ENCODE measurements at regions not wholly inside any gene's neighbourhood (a gene's known extent, or its start where the extent isn't known, plus 50 kb on each side); places are given as distances from the start of the nearest gene placed in this dataset.

DNA sequence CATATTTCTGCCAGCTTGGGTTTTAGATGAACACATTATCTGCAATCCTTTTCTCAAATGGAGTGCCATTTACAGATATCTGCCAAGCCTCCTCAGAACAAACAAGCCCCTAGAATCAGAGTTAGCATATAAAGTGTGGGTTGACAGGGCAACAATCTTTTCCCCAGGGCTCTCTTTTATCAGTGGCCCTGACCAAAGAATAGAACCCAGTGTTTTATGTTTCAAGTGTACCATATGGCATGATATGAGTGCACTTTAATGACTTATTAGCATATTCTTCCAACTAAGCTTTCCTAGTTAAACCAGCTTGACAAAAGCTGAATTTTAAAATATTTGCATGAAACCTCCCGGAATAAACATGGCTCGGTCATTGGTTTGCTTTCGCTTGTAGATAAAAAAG lies 57.3 kb downstream of the EVX1 start:
- no peak for DNase-seq

GRCh38 chr7:27300421-27300820 lies 57.8 kb downstream of the EVX1 start:
- no peak for DNase-seq

- DNase-seq = no peak
These were observed 60.0 kb downstream of the EVX1 start for GRCh38 chr7:27302590-27302989.

DNA sequence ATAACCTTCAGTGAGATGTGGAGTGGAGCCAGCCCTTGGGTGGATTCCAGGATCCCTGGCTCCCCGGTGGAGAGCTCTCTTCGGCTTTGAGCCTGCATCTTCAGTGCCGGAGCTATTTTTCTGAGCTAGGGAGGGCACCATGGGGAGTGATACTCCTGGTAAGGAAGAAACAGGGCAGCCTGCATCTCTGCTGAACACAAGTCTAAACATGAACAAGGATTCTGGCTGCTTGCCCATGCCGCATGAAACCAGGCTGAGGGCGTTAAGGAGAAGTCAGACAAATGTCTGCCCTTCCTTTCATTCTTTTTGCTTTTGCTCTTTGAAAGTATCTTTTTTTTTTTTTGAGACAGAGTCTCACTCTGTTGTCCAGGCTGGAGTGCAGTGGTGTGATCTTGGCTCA lies 60.4 kb downstream of the EVX1 start:
- DNase-seq = no peak

DNA sequence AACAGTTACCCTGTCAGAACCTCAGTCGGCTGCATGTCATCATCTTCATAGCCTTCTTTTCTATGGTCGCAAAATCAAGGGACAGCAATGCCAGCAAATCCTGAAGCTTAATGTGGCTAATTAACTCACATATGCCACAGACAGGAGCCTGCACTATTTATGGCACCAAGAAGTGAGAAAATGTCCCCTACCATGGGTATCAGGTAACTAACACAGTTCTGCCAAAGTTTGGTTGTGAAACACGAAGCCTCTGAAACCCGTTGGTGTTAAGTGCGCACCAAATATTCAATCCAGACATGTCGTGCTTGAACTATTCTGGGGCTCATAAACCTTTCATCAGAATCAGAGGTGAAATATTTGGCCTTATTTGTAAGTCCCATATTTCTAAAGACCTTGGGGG lies 63.3 kb downstream of the EVX1 start:
- DNase-seq = no peak

- DNase-seq = no peak
These were observed 70.2 kb downstream of the EVX1 start for GRCh38 chr7:27312820-27313219.

DNA sequence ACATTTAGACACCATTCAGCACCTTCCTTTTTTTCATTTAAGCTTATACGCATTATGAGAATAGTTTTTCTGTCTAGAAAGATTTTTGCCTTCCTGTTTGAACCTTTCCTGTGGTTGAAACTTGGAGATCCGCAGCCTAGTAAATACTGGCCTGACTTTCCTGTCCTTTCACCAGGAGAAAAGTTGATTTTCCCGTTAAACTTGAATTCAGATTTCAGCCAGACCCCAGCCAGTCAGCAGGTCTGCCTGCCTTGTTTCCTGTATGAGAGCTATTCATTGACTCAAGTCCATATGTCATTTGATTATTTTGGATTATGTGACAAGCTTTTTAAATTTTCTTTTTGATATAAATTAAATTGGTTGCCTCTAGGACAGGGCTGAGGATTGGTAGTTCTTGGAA lies 71.5 kb downstream of the EVX1 start:
- DNase-seq = no peak

GRCh38 chr7:27315066-27315465 lies 72.5 kb downstream of the EVX1 start:
- DNase-seq = no peak

GRCh38 chr7:27316311-27316710 lies 73.7 kb downstream of the EVX1 start:
- no peak for DNase-seq

DNA sequence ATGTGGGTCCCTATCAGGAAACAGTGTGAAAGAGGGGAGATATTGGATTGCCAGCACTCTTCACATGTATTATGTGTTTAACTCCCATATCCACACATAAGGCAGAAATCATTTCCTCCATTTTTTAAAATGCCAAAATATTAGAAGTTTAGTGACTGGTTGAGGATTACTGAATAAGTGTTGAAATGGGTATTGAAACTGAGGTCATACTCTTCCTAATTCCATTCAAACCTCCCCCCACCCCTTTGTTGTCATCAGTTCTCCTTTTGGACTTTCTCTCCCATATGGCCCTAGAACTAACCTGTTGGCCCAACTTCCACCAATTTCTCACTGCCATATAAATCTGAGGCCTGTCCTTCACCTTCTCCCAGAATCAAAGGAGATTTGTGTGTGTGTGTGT lies 81.6 kb downstream of the EVX1 start:
- DNase-seq = no peak

GRCh38 chr7:27329909-27330308 lies 87.3 kb downstream of the EVX1 start:
- DNase-seq = no peak

DNA sequence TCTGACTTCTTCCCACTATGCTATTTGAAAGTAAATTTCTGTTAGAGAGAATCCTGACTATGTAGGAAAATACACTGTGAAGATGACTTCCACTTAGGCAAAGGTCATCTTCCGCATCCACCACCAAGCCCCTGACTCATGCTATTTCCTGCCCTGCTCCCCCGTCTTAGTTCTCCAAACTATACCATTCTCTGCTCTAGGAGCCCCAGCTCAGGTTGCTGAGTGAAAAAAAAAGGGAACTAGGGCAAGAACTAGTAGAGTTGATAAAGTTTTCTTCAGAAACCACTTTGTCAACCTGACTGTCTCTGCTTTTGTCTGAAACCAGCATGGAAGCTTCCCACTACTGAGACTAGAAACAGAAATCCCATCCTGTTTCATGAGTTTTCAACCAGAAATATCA lies 96.9 kb downstream of the EVX1 start:
- peak; percentile 71 for DNase-seq

DNA sequence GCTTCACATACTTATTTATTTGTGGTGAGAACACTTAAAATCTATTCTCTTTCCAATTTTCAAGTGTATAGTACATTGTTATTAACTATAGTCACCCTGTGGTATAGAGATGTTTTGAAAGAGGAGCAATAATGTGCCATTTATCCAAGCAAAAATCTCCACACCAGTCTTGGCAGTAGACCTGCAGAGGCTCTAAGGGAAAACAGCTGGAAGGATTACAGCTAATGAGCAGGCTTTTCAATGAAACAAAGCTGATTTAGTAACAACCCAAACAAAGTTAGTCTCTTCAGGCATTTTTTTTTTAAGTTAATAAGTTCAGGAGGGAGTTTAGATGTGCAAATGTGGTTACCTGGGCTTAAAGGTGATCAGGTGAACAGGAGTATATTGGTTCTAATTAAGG lies 101.9 kb downstream of the EVX1 start:
- DNase-seq = no peak

- DNase-seq = peak; percentile 30
These were observed 102.7 kb downstream of the EVX1 start for GRCh38 chr7:27345164-27345887.

- peak; percentile 12 for DNase-seq
These were observed 103.4 kb downstream of the EVX1 start for GRCh38 chr7:27345997-27346396.

DNA sequence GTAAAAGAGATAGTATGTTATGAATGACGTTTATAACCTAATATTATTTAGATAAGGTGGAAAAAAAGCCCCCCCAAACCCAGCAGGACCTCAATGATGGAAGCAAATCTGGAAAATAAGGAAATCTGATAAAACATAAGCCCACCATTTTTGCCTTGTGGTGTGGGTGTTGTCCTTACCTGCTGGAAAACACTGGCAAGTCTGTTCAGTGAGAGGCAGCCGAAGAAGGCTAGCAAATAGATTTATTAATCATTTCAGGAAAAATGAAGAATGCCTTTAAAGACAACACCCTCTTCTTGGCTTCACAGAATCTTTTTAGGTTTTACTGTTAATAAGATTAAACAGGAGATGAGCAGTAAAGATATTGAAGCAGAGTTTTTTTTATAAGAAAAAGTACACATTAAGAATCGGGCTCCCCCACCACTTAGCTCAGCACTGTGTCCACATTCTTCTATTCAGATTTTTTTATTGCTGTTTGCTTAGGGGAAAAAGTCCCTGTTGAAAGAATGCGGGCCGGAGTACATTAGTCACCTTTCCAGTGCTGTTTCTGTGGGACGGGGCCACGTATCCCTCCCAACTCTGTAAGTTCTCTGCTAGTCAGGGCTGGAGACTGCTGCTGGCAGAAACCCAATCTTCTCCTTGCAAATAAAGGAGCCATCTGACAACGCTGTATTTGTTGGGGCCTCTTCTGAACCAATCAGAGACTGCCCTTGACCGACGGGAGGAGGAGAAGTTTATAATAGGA lies 104.1 kb downstream of the EVX1 start:
- DNase-seq = no peak

GRCh38 chr7:27347276-27347640 lies 104.7 kb downstream of the EVX1 start:
- no peak for DNase-seq

DNA sequence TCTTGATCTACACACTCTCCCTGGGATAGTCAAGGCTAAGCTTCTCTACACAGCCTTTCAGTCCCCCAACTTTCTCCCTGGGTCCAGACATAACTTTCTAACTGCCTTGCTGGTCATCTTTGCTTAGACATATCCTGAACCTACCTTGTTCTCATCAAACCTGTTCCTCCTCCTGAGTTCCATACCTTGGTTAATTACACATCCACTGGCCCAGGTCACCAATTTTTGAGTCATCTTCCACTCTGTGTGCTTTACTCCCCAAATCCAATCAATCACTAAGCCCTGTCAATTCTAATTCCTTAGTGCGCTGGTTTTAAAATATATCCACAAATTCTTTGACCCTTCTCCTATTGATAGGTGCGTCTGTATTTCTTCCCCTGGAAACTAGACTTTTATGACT lies 107.0 kb downstream of the EVX1 start:
- DNase-seq = no peak

- no peak for DNase-seq
These were observed 108.5 kb downstream of the EVX1 start for GRCh38 chr7:27351137-27351536.

GRCh38 chr7:27351786-27352185 lies 109.2 kb downstream of the EVX1 start:
- DNase-seq = no peak

DNA sequence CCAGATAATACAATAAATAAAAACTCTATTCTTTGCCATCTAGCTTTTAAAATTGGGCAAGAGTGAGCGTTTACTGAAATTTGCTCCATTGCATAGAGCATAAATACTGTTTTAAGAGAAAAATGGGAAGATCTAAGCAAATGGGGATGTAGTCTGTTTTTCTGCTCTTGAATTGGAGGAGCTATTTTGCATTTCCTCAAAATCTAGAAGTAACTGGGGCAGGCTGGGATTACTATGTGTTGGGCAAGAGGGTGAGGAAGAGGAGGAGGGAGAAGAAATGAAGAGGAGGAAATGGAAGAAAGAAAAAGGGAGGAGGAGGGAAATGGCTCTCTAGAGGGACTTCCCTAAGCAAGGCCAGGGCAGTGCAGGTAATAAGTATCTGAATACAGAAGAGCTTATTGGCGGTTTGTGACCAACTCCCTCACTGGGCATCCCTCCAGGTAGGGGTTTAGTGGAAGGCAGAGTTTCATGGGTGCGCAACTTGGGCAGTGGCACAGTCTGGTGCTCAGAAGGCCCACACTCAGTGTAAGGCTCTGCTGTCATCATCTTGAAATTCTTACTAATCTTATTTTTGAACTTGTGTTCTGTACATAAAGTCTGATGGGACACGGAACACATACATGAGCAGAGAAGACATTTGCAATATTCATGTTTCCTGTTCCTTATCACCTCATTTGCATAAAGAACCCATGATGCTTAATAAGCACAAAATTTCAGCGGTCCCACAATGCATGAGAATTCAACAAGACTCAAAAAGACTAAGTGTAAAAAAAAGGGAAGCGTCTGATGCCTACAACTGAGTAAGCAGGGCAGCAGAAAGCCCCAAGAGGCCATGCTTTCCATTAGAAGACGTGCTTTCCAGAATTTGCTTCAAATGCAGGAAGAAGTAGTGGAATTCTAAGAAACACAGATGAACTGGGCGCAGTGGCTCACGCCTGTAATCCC lies 116.9 kb downstream of the EVX1 start:
- DNase-seq = peak; percentile 1

- no peak for DNase-seq
These were observed 118.9 kb downstream of the EVX1 start for GRCh38 chr7:27361522-27361921.

- DNase-seq = no peak
These were observed 119.4 kb downstream of the EVX1 start for GRCh38 chr7:27362026-27362425.

DNA sequence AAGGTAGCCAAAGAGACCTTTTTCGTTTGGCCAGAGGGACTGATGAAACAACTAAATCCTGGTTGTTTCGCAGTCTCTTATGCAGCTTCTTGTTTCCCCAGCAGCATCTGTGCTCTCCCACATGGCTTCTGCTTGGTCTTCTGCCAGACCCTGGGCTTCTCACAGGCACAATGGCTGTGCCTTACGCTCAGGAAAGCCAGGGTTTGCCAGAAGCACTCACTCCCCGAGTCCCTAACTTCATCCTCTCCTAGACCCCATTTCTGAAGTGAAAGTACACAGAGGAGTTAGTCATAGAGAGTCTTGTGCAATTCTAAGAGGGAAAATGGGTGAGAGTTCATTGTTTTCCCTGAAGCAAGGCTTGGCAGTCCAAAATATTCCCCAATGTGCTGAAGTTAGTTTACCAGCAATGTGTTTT lies 121.7 kb downstream of the EVX1 start:
- DNase-seq = no peak
